DND-41 (cell line): ENCODE measurements at regions not wholly inside any gene's neighbourhood (a gene's known extent, or its start where the extent isn't known, plus 50 kb on each side); places are given as distances from the start of the nearest gene placed in this dataset.

Experiments used
- CTCF ChIP-seq: IDR thresholded peaks from 2 replicates; pipeline ENCODE4 v1.5.1; 2012; ENCODE audit warnings: borderline replicate concordance, low read length, moderate library complexity, mild to moderate bottlenecking; ENCODE audit not compliant: poor library complexity, severe bottlenecking; ENCODE audit errors: extremely low read depth
- EZH2 ChIP-seq: IDR thresholded peaks from 3 replicates; pipeline ENCODE4 v1.6.1; 2012; ENCODE audit warnings: borderline replicate concordance, low read depth, mild to moderate bottlenecking, moderate library complexity, low read length, inconsistent platforms; ENCODE audit not compliant: severe bottlenecking

- TF ChIP-seq CTCF (no peak), EZH2 (no peak)
Observed at GRCh38 chr6:142562865-142563264, 261.1 kb downstream of the ADGRG6 start.
